RWPE2 (cell line): ENCODE measurements at regions not wholly inside any gene's neighbourhood (a gene's known extent, or its start where the extent isn't known, plus 50 kb on each side); places are given as distances from the start of the nearest gene placed in this dataset.

ENCODE experiments used
- ATAC-seq: fragments of 200-7000 bp; cut with Tn5 transposase; 3 replicates; pipeline ENCODE4 v1.9.1; 2021; ENCODE audit warnings: low read depth
- DNase-seq: peaks from one replicate; pipeline ENCODE4 v3.0.0-alpha.2; 2020; ENCODE audit warnings: low spot score
- H3K27ac ChIP-seq: fragments of 450-650 bp; 2 replicates; pipeline ENCODE4 v1.5.1; 2017; ENCODE audit warnings: mild to moderate bottlenecking; ENCODE audit not compliant: poor library complexity, severe bottlenecking
- H3K27me3 ChIP-seq: fragments of 250-450 bp; sonication (Bioruptor Pico); 2 replicates; pipeline ENCODE4 v1.5.1; 2021; ENCODE audit warnings: mild to moderate bottlenecking, moderate library complexity; ENCODE audit not compliant: insufficient read depth, poor library complexity, severe bottlenecking
- H3K36me3 ChIP-seq: fragments of 250-450 bp; sonication (Bioruptor Pico); 2 replicates; pipeline ENCODE4 v1.5.1; 2020; ENCODE audit warnings: low read depth, mild to moderate bottlenecking, moderate library complexity
- H3K4me1 ChIP-seq: fragments of 250-450 bp; sonication (Bioruptor Pico); 2 replicates; pipeline ENCODE4 v1.5.1; 2021; ENCODE audit warnings: mild to moderate bottlenecking, moderate library complexity; ENCODE audit not compliant: insufficient read depth, poor library complexity, severe bottlenecking
- H3K4me3 ChIP-seq: fragments of 250-450 bp; sonication (Bioruptor Pico); 2 replicates; pipeline ENCODE4 v1.5.1; 2021; ENCODE audit warnings: mild to moderate bottlenecking, moderate library complexity; ENCODE audit not compliant: severe bottlenecking
- H3K9me3 ChIP-seq: fragments of 250-450 bp; sonication (Bioruptor Pico); 2 replicates; pipeline ENCODE4 v1.5.1; 2021; ENCODE audit warnings: mild to moderate bottlenecking, moderate library complexity; ENCODE audit not compliant: severe bottlenecking
- TF ChIP-seq, protein P1 (sequence below): fragments of 450-650 bp; IDR thresholded peaks from one replicate; pipeline ENCODE4 v1.5.1; 2017; ENCODE audit warnings: mild to moderate bottlenecking, moderate library complexity; ENCODE audit not compliant: poor library complexity, severe bottlenecking

DNA sequence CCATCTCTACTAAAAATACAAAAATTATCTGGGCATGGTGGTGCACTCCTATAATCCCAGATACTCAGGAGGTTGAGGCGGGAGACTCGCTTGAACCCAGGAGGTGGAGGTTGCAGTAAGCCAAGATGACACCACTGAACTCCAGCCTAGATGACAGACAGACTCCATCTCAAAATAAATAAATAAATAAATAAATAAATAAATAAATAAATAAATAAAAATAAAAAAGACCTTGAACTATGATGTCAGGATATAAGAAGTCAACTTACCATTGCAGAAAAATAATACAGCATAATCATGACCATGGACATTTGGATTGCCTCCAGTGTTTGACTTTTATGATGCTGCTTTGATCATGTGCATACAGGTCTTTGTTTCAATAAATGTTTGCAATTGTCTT, 484.3 kb upstream of the ROBO1 start:
- Histone ChIP-seq H3K4me1 (no peaks in the 10 kb centered on the region), H3K36me3 (no peaks in the 10 kb centered on the region), H3K4me3 (no peak overlapping the region), H3K27ac (no peak overlapping the region), H3K27me3 (no peaks in the 10 kb centered on the region), H3K9me3 (no peaks in the 10 kb centered on the region)
- TF ChIP-seq, protein P1, sequence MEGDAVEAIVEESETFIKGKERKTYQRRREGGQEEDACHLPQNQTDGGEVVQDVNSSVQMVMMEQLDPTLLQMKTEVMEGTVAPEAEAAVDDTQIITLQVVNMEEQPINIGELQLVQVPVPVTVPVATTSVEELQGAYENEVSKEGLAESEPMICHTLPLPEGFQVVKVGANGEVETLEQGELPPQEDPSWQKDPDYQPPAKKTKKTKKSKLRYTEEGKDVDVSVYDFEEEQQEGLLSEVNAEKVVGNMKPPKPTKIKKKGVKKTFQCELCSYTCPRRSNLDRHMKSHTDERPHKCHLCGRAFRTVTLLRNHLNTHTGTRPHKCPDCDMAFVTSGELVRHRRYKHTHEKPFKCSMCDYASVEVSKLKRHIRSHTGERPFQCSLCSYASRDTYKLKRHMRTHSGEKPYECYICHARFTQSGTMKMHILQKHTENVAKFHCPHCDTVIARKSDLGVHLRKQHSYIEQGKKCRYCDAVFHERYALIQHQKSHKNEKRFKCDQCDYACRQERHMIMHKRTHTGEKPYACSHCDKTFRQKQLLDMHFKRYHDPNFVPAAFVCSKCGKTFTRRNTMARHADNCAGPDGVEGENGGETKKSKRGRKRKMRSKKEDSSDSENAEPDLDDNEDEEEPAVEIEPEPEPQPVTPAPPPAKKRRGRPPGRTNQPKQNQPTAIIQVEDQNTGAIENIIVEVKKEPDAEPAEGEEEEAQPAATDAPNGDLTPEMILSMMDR = no peak
- DNase-seq = no peak
- ATAC-seq = no peak

DNA sequence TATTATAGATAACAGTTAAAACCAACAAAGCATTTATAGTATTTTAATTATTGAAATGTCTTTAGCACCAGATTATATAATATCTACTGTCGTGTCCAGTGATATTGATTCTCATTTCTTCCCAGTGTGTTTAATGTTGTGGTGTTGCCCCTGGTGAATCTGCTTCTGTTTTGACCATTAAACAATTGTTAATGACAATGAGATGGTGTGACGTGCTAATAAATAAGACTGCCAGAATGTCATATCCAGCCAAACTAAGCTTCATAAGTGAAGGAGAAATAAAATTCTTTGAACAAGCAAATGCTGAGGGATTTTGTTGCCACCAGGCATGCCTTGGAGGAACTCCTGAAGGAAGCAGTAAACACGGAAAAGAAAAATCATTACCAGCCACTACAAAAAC, 480.0 kb upstream of the ROBO1 start:
- H3K27me3 ChIP-seq = no peaks in the 10 kb centered on the region
- no peaks in the 10 kb centered on the region for H3K9me3 ChIP-seq
- TF ChIP-seq, protein P1 = no peak
- DNase-seq (no peak), ATAC-seq (no peak)
- H3K36me3 ChIP-seq = no peaks in the 10 kb centered on the region
- H3K4me3 ChIP-seq = no peak overlapping the region
- H3K27ac ChIP-seq = no peak overlapping the region
- H3K4me1 ChIP-seq = no peaks in the 10 kb centered on the region

DNA sequence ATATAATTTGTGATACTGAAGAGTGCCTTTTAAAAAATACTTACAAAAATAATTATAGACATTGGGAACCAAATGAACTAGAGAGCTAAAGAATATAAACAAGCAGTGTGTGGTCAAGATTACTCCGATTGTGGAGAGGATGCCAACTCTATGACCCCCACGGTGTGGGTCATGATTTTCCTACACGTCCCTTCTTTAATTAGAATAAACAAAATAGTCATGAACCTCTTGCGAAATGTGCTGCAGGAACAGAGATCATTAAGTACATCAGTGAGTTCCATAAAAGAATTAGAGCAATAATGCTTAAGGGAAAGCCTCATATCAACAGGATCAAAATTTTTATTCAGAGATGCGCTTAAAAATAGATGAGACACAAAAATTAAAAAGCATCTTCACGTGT, 476.6 kb upstream of the ROBO1 start:
- H3K4me1 ChIP-seq = no peaks in the 10 kb centered on the region
- H3K4me3 ChIP-seq = no peak overlapping the region
- DNase-seq (no peak), ATAC-seq (no peak)
- TF ChIP-seq, protein P1 = no peak
- H3K36me3 ChIP-seq = no peaks in the 10 kb centered on the region
- no peaks in the 10 kb centered on the region for H3K9me3 ChIP-seq
- H3K27ac ChIP-seq = no peak overlapping the region
- H3K27me3 ChIP-seq = no peaks in the 10 kb centered on the region

DNA sequence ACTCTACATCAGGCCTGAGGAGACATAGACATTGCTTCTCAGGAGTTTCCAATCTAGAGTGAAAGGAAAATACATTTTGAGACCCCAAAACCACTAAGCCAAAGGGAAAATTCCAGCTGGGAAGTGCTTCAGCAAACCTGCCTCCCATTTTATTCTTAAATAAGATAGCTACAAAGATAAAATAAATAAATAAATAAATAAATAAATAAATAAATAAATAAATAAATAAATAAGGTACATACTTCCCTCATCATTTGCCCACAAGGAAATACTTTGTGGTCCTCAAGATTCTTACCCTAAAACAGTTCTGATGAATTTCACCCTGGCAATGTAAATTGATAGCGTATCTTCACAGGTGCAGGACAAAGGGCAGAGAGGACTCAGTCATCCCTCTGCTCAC, 474.0 kb upstream of the ROBO1 start:
- H3K27ac ChIP-seq = no peak overlapping the region
- ATAC-seq (no peak), DNase-seq (no peak)
- H3K36me3 ChIP-seq = no peaks in the 10 kb centered on the region
- H3K27me3 ChIP-seq = no peaks in the 10 kb centered on the region
- no peaks in the 10 kb centered on the region for H3K4me1 ChIP-seq
- no peak overlapping the region for H3K4me3 ChIP-seq
- H3K9me3 ChIP-seq = no peaks in the 10 kb centered on the region
- TF ChIP-seq, protein P1 = no peak

DNA sequence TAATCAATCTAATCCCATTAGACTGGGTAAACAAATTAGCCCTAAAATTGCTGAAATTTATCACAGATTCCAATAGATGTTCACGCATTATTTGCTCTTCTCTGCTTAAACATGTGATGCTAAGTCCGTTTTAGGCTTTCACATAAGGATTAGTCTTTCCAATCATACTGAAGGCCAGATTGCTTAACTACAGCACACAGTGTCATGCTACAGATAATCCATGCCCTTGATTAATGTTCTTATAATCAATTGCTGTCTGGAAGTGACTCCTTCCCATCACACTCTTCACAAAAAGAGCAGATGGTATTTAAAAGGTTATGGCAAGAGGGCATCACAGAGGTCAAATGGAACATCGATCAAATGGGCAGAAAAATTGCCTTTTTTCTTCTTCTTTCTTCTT, 471.5 kb upstream of the ROBO1 start:
- no peak for ATAC-seq
- no peak for DNase-seq
- H3K36me3 ChIP-seq = no peaks in the 10 kb centered on the region
- H3K4me1 ChIP-seq = peaks cover 6% of the 10 kb centered on the region
- H3K9me3 ChIP-seq = no peaks in the 10 kb centered on the region
- no peak overlapping the region for H3K4me3 ChIP-seq
- TF ChIP-seq, protein P1 = no peak
- H3K27me3 ChIP-seq = no peaks in the 10 kb centered on the region
- no peak overlapping the region for H3K27ac ChIP-seq
